Endothelial cell of umbilical vein (primary cell): ENCODE measurements at regions not wholly inside any gene's neighbourhood (a gene's known extent, or its start where the extent isn't known, plus 50 kb on each side); places are given as distances from the start of the nearest gene placed in this dataset.

Source experiments
- BruUV-seq: library from RNA; stranded (reverse); fragments of 400-500 nt; replicated peaks from 2 replicates; lab custom pipeline; 2021; lab: Mats Ljungman, UMichigan
- CTCF ChIA-PET: fragments of 300-600, 350-600 bp; sonication (Branson Sonifier 250); formaldehyde crosslinking; loops from one replicate; lab custom pipeline; 2021; ENCODE audit warnings: antibody characterized with exemption, inconsistent platforms; lab: Charles Lee
- POLR2A ChIA-PET: fragments of 300-600, 350-600 bp; sonication (Branson Sonifier 250); formaldehyde crosslinking; loops from one replicate; lab custom pipeline; 2021; ENCODE audit warnings: antibody characterized with exemption, inconsistent platforms; lab: Charles Lee
- DNase-seq: peaks from one replicate; pipeline ENCODE4 v3.0.0-alpha.2; 2011; ENCODE audit warnings: low read depth, low spot score
- FAIRE-seq: peaks from 2 replicates; lab custom pipeline; 2011; peaks lifted over from hg19 to GRCh38; lab: Jason Lieb, UNC
- H2AFZ ChIP-seq: 2 replicates; pipeline ENCODE4 v1.6.0; 2012; ENCODE audit warnings: low read depth, low read length, control low read depth, inconsistent platforms
- H3K27ac ChIP-seq: 2 replicates; pipeline ENCODE4 v1.5.1; 2011; ENCODE audit warnings: low read depth, mild to moderate bottlenecking, control low read depth, low read length, moderate library complexity; ENCODE audit not compliant: insufficient read depth
- H3K27me3 ChIP-seq, 2 experiments: 2 replicates each; pipeline versions ENCODE4 v1.6.0 to v1.6.1; 2011; ENCODE audit warnings: low read length in 2 of 2, mixed read lengths in 1 of 2; ENCODE audit not compliant: control insufficient read depth in 2 of 2, insufficient read depth in 2 of 2
- H3K36me3 ChIP-seq, 2 experiments: 2 replicates in 1 of 2; 3 replicates in 1 of 2; pipeline ENCODE4 v1.5.1; 2011; ENCODE audit warnings: low read length in 2 of 2, mild to moderate bottlenecking in 1 of 2, moderate library complexity in 1 of 2; ENCODE audit not compliant: control insufficient read depth in 2 of 2, insufficient read depth in 2 of 2; ENCODE audit errors: extremely low read depth in 1 of 2
- H3K4me1 ChIP-seq: 3 replicates; pipeline ENCODE4 v1.5.1; 2011; ENCODE audit warnings: mild to moderate bottlenecking, low read length; ENCODE audit not compliant: control insufficient read depth, insufficient read depth; ENCODE audit errors: extremely low read depth
- H3K4me2 ChIP-seq: 2 replicates; pipeline ENCODE4 v1.6.1; 2011; ENCODE audit warnings: low read length, control low read depth, mixed read lengths; ENCODE audit not compliant: insufficient read depth
- H3K4me3 ChIP-seq, 3 experiments: fragments of 200-600 bp in 1 of 3; sonication (generic), shearing (Covaris generic) in 1 of 3; replicated peaks in 1 of 3; 2 replicates each; pipeline ENCODE4 v1.5.1; 2011 to 2016; ENCODE audit warnings: control low read depth in 3 of 3, low read length in 3 of 3, mild to moderate bottlenecking in 2 of 3, inconsistent platforms in 1 of 3, low read depth in 1 of 3, moderate library complexity in 1 of 3; ENCODE audit not compliant: insufficient read depth in 1 of 3
- H3K79me2 ChIP-seq: 2 replicates; pipeline ENCODE4 v1.6.0; 2012; ENCODE audit warnings: low read length, inconsistent platforms; ENCODE audit not compliant: control insufficient read depth, insufficient read depth
- H3K9ac ChIP-seq: replicated peaks from 2 replicates; pipeline ENCODE3; 2011; ENCODE audit warnings: low read length, control low read depth; ENCODE audit not compliant: insufficient read depth; ENCODE audit errors: extremely low read depth
- H3K9me1 ChIP-seq: replicated peaks from 3 replicates; pipeline ENCODE4 v1.6.0; 2011; ENCODE audit warnings: mild to moderate bottlenecking, low read length; ENCODE audit not compliant: control insufficient read depth, insufficient read depth; ENCODE audit errors: extremely low read depth
- H3K9me3 ChIP-seq: replicated peaks from 2 replicates; pipeline ENCODE4 v1.5.1; 2012; ENCODE audit warnings: low read length, inconsistent platforms; ENCODE audit not compliant: control insufficient read depth, insufficient read depth
- H4K20me1 ChIP-seq: replicated peaks from 2 replicates; pipeline ENCODE3; 2011; ENCODE audit warnings: mild to moderate bottlenecking, low read length; ENCODE audit not compliant: control insufficient read depth, insufficient read depth; ENCODE audit errors: extremely low read depth
- EZH2 ChIP-seq: IDR thresholded peaks from 2 replicates; pipeline ENCODE4 v1.6.1; 2012; ENCODE audit warnings: borderline replicate concordance, low read depth, mild to moderate bottlenecking, moderate library complexity, low read length, inconsistent platforms; ENCODE audit not compliant: severe bottlenecking
- FOS ChIP-seq: IDR thresholded peaks from 2 replicates; pipeline ENCODE4 v1.6.1; 2011; ENCODE audit warnings: mild to moderate bottlenecking, low read length, moderate library complexity, borderline replicate concordance; ENCODE audit not compliant: insufficient read depth
- GATA2 ChIP-seq: IDR thresholded peaks from 2 replicates; pipeline ENCODE4 v1.7.0; 2011; ENCODE audit warnings: low read depth, mild to moderate bottlenecking, moderate library complexity, mixed read lengths, low read length; ENCODE audit not compliant: insufficient read length, insufficient read depth
- JUN ChIP-seq: IDR thresholded peaks from 2 replicates; pipeline ENCODE4 v1.6.1; 2011; ENCODE audit warnings: borderline replicate concordance, low read depth; ENCODE audit not compliant: insufficient read length, insufficient read depth
- MYC ChIP-seq: IDR thresholded peaks from one replicate; pipeline ENCODE4 v1.6.1; 2011; ENCODE audit warnings: mild to moderate bottlenecking, low read depth, low read length
- POLR2A ChIP-seq: IDR thresholded peaks from 2 replicates; pipeline ENCODE4 v1.6.1; 2012; ENCODE audit warnings: low read depth, mild to moderate bottlenecking, control low read depth, low read length
- POLR2AphosphoS5 ChIP-seq: IDR thresholded peaks from 2 replicates; pipeline ENCODE4 v1.6.1; 2012; ENCODE audit warnings: low read depth, mild to moderate bottlenecking, control low read depth, low read length, moderate library complexity; ENCODE audit not compliant: insufficient read depth
- dilution Hi-C: fragments of 300-500 bp; cut with MboI; formaldehyde crosslinking; loops from one replicate; pipeline ENCODE4 v1.15.0; 2019; ENCODE audit warnings: low sequenced_read_pairs; ENCODE audit not compliant: extremely low pct_ligation_motif_present
- intact Hi-C: fragments of 100-400 bp; cut with micrococcal nuclease; formaldehyde crosslinking; loops from one replicate; pipeline ENCODE4 v1.10.0; 2022
- TF ChIP-seq, protein P1 (sequence below): IDR thresholded peaks from 2 replicates; pipeline ENCODE4 v1.6.1; 2011; ENCODE audit not compliant: insufficient read depth, insufficient read length
- TF ChIP-seq, protein P2 (sequence below), 2 donors: IDR thresholded peaks; 1 replicate in 1 of 2; 2 replicates in 1 of 2; pipeline ENCODE4 v1.5.1; 2011; ENCODE audit warnings: low read length in 2 of 2, mild to moderate bottlenecking in 2 of 2, moderate library complexity in 2 of 2, control low read depth in 1 of 2, inconsistent platforms in 1 of 2, low read depth in 1 of 2; ENCODE audit not compliant: insufficient read depth in 1 of 2; ENCODE audit errors: extremely low read depth in 1 of 2

DNA sequence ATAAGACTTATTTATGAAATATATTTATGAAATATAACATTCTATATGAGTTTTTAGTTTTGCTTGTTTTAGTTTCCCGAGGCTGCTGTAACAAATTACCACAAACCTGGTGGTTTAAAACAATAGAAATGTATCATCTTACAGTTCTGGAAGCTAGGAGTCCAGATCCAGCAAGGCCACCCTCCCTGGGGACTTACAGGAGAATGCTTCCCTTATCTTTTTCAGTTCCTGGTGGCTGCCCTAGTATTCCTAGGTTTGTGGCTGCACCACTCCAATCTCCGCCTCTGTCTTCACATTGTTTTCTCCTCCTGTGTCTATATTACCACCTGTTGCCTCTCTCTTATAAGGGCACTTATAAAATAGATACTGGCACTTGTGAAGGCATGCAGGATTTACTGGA is 877.8 kb downstream of the TUSC7 start:
- H3K4me3 ChIP-seq = no peak overlapping the region
- dilution Hi-C loops (no loop called here), intact Hi-C loops (no loop called here)
- BruUV-seq = no TSS peak
- H3K27me3 ChIP-seq = no peaks in the 10 kb centered on the region
- ChIA-PET POLR2A (no interaction called here), CTCF (no interaction called here)
- no peak overlapping the region for H3K9ac ChIP-seq
- FAIRE-seq (no peak), DNase-seq (no peak)
- no peaks in the 10 kb centered on the region for H4K20me1 ChIP-seq
- H3K36me3 ChIP-seq = no peaks in the 10 kb centered on the region
- H2AFZ ChIP-seq = no peak overlapping the region
- H3K9me1 ChIP-seq = no peaks in the 10 kb centered on the region
- H3K4me2 ChIP-seq = no peak overlapping the region
- no peaks in the 10 kb centered on the region for H3K4me1 ChIP-seq
- H3K27ac ChIP-seq = no peak overlapping the region
- no peaks in the 10 kb centered on the region for H3K79me2 ChIP-seq
- H3K9me3 ChIP-seq = no peaks in the 10 kb centered on the region
- TF ChIP-seq POLR2AphosphoS5 = no peak
- TF ChIP-seq, protein P1, sequence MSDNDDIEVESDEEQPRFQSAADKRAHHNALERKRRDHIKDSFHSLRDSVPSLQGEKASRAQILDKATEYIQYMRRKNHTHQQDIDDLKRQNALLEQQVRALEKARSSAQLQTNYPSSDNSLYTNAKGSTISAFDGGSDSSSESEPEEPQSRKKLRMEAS = no peak
- TF ChIP-seq, protein P2, sequence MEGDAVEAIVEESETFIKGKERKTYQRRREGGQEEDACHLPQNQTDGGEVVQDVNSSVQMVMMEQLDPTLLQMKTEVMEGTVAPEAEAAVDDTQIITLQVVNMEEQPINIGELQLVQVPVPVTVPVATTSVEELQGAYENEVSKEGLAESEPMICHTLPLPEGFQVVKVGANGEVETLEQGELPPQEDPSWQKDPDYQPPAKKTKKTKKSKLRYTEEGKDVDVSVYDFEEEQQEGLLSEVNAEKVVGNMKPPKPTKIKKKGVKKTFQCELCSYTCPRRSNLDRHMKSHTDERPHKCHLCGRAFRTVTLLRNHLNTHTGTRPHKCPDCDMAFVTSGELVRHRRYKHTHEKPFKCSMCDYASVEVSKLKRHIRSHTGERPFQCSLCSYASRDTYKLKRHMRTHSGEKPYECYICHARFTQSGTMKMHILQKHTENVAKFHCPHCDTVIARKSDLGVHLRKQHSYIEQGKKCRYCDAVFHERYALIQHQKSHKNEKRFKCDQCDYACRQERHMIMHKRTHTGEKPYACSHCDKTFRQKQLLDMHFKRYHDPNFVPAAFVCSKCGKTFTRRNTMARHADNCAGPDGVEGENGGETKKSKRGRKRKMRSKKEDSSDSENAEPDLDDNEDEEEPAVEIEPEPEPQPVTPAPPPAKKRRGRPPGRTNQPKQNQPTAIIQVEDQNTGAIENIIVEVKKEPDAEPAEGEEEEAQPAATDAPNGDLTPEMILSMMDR (IDR thresholded peaks at IDR 0.05; ENCODE audit: extremely low read depth in 1 of 2, insufficient read depth in 1 of 2, low read depth in 1 of 2, low read length in 2 of 2) = no peak
- TF ChIP-seq GATA2 = no peak

DNA sequence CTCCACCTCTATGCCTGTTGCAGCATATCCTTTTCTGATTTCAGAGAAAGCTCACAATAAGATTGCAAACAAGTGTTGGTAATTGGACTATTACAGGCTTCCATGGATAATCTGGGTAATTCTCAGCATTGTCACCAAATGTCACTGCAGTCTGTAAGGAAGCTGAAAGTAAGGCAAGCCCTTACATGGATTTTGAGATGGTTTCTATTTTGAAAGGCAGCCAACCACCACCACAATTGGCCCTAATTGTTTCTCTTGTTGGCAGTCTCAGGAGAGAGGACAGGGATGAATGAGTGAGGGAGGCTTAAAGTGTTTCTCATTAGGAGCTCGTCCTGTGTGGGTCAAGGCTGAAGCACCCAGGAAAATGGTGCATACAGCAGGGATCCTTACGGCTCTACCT is 879.9 kb downstream of the TUSC7 start:
- no peaks in the 10 kb centered on the region for H3K27me3 ChIP-seq
- no peaks in the 10 kb centered on the region for H3K4me1 ChIP-seq
- no peak for DNase-seq
- H3K79me2 ChIP-seq = no peaks in the 10 kb centered on the region
- no TSS peak for BruUV-seq
- CTCF ChIA-PET = interaction anchor here (0.8 kb wide), 1 partner anchor 38 kb away, joined by 3 read pairs; no protein-coding TSS in a partner anchor
- no peak overlapping the region for H3K4me3 ChIP-seq
- H3K36me3 ChIP-seq = no peaks in the 10 kb centered on the region
- H2AFZ ChIP-seq = no peak overlapping the region
- dilution Hi-C loops (no loop called here), intact Hi-C loops (no loop called here)
- H3K9ac ChIP-seq = no peak overlapping the region
- H3K9me3 ChIP-seq = no peaks in the 10 kb centered on the region
- POLR2A ChIA-PET = no interaction called here
- FAIRE-seq = no peak
- no peaks in the 10 kb centered on the region for H3K9me1 ChIP-seq
- no peak overlapping the region for H3K4me2 ChIP-seq
- no peak overlapping the region for H3K27ac ChIP-seq
- H4K20me1 ChIP-seq = no peaks in the 10 kb centered on the region
- no peak for TF ChIP-seq MYC
- TF ChIP-seq POLR2AphosphoS5 = no peak
- TF ChIP-seq POLR2A = no peak
- TF ChIP-seq EZH2 = no peak
- TF ChIP-seq, protein P1 = no peak
- TF ChIP-seq JUN = no peak
- no peak for TF ChIP-seq FOS
- TF ChIP-seq GATA2 = no peak
- TF ChIP-seq, protein P2 (IDR thresholded peaks at IDR 0.05; ENCODE audit: extremely low read depth in 1 of 2, insufficient read depth in 1 of 2, low read depth in 1 of 2, low read length in 2 of 2) = no peak
